ENCODE measurements at regions not wholly inside any gene's neighbourhood (a gene's known extent, or its start where the extent isn't known, plus 50 kb on each side); places are given as distances from the start of the nearest gene placed in this dataset.

GRCh38 chr15:47349179-47349578 is 368.1 kb upstream of the SEMA6D start:
- ATAC-seq (replicated peaks; ENCODE audit: extremely low read depth, poor library complexity, severe bottlenecking) (no peak), DNase-seq (ENCODE audit: low spot score in 2 of 2) (no peak)
- no peaks in the 10 kb centered on the region for H3K27me3 Mint-ChIP-seq
- H3K4me1 Mint-ChIP-seq = no peaks in the 10 kb centered on the region
- H3K4me3 Mint-ChIP-seq = no peak overlapping the region
- no peak overlapping the region for H3K27ac Mint-ChIP-seq (ENCODE audit: low read depth)
- H3K36me3 Mint-ChIP-seq (ENCODE audit: insufficient read depth) = no peaks in the 10 kb centered on the region
- H3K9me3 Mint-ChIP-seq = peaks cover 10% of the 10 kb centered on the region

DNA sequence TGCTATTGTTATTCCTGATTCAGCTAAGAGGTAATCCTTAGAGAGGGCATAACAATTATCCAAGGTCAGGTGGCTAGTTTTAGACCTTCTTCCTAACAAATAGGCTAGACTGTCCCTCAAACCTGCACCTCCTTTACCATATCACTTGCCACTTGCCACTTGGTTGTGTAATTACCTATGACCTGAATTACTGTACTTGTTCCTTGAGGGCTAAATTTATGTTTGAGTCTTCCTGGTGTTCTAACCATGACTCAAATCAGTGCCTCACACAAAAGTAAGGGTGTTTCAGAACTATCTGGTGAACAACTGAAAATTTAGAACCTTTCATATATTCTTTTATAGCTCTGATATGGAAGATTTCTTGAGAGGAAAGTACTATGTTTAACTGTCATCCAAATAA is 365.8 kb upstream of the SEMA6D start:
- Mint-ChIP-seq H3K4me1 (no peaks in the 10 kb centered on the region), H3K36me3 (ENCODE audit: insufficient read depth) (no peaks in the 10 kb centered on the region), H3K9me3 (peaks cover 22% of the 10 kb centered on the region), H3K27ac (ENCODE audit: low read depth) (no peak overlapping the region), H3K27me3 (no peaks in the 10 kb centered on the region), H3K4me3 (no peak overlapping the region)
- ATAC-seq (replicated peaks; ENCODE audit: extremely low read depth, poor library complexity, severe bottlenecking) = no peak
- DNase-seq (ENCODE audit: low spot score in 2 of 2) = no peak

DNA sequence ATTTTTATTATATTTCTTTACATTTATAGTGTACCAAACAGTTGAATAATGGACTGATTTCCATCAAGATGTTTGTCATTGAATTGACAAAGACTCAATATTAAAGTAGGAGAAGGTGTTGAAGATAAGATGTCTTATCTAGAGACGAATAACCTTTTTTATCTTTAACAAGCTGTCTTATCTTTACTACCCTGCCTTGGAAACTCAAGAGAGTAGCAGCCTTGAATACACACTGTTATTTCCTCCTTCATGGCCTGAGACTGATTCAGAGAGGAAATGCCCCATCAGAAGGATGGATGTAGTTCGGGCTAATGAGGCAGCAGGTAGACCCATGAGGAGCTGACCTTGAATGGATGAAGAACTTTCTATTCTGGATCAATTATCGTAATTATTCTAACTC is 365.1 kb upstream of the SEMA6D start:
- H3K27ac Mint-ChIP-seq (ENCODE audit: low read depth) = no peak overlapping the region
- no peak for DNase-seq (ENCODE audit: low spot score in 2 of 2)
- H3K27me3 Mint-ChIP-seq = no peaks in the 10 kb centered on the region
- H3K9me3 Mint-ChIP-seq = peaks cover 24% of the 10 kb centered on the region
- no peak for ATAC-seq (replicated peaks; ENCODE audit: extremely low read depth, poor library complexity, severe bottlenecking)
- no peaks in the 10 kb centered on the region for H3K36me3 Mint-ChIP-seq (ENCODE audit: insufficient read depth)
- no peak overlapping the region for H3K4me3 Mint-ChIP-seq
- H3K4me1 Mint-ChIP-seq = no peaks in the 10 kb centered on the region

- no peak for DNase-seq (ENCODE audit: low spot score in 2 of 2)
- no peak for ATAC-seq (replicated peaks; ENCODE audit: extremely low read depth, poor library complexity, severe bottlenecking)
- Mint-ChIP-seq H3K4me3 (no peak overlapping the region), H3K27ac (ENCODE audit: low read depth) (no peak overlapping the region), H3K36me3 (ENCODE audit: insufficient read depth) (no peaks in the 10 kb centered on the region), H3K4me1 (no peaks in the 10 kb centered on the region), H3K27me3 (no peaks in the 10 kb centered on the region), H3K9me3 (peaks cover 13% of the 10 kb centered on the region)
Measured at GRCh38 chr15:47355759-47356158, 361.5 kb upstream of the SEMA6D start.

DNA sequence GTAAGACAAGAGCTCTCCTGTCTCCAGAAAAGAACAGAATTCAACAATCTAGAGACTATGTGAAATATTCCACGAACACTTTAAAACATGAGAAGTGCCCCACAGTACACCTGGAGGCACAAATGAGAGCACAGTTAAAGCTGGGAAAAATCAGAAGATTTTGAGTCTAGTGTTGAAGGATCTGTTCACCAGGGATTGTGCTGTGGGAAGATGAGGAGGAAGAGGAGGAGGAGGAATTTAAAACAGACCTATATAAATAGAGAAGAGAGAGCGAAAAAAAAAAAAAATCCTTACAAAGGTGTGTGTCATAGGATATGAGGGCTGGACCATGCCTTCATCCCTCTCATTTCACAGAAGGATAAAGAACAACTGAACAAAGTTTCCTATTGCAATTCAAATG is 361.0 kb upstream of the SEMA6D start:
- no peaks in the 10 kb centered on the region for H3K36me3 Mint-ChIP-seq (ENCODE audit: insufficient read depth)
- H3K27me3 Mint-ChIP-seq = no peaks in the 10 kb centered on the region
- ATAC-seq (replicated peaks; ENCODE audit: extremely low read depth, poor library complexity, severe bottlenecking) = no peak
- DNase-seq (ENCODE audit: low spot score in 2 of 2) = no peak
- H3K4me1 Mint-ChIP-seq = no peaks in the 10 kb centered on the region
- peaks cover 13% of the 10 kb centered on the region for H3K9me3 Mint-ChIP-seq
- no peak overlapping the region for H3K4me3 Mint-ChIP-seq
- no peak overlapping the region for H3K27ac Mint-ChIP-seq (ENCODE audit: low read depth)

DNA sequence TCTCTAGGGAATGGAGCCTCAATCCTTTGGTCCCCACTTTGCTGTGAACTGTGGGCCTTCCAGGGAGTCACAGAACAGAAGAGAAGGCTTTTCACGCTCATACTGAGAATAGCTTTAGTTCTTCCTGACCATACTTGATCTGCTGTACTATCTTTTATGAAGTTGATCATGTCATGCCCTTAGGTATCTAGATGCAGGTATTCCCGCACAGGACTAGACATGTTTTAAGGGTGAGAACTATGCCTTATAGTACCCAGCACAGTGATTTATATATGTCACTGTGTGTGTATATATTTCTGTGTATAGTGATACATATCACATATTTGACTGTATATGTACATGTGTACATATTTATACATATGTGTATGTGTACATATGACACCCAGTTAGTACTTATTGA is 358.4 kb upstream of the SEMA6D start:
- Mint-ChIP-seq H3K4me3 (no peak overlapping the region), H3K27me3 (no peaks in the 10 kb centered on the region), H3K36me3 (ENCODE audit: insufficient read depth) (no peaks in the 10 kb centered on the region), H3K9me3 (peaks cover 18% of the 10 kb centered on the region), H3K4me1 (no peaks in the 10 kb centered on the region), H3K27ac (ENCODE audit: low read depth) (no peak overlapping the region)
- ATAC-seq (replicated peaks; ENCODE audit: extremely low read depth, poor library complexity, severe bottlenecking) (no peak), DNase-seq (ENCODE audit: low spot score in 2 of 2) (no peak)

DNA sequence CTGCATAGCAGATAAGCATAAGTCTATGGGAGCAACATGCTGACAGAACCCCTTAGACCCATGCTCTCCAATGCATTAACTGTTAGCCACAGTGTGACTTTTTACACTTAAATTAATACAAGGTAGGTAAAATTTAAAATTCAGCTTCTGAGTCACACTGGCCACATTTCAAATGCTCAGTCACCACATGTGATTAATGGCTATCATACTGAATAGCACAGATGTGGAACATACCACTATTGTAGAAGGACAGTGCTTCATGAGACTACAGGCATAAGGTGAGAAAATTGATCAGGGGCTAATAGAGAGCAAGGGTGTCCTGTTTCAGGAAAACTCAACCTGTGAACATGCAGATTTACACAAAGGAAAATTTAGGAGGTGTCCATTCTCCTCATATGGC is 357.0 kb upstream of the SEMA6D start:
- H3K36me3 Mint-ChIP-seq (ENCODE audit: insufficient read depth) = no peaks in the 10 kb centered on the region
- no peak overlapping the region for H3K4me3 Mint-ChIP-seq
- DNase-seq (ENCODE audit: low spot score in 2 of 2) (no peak), ATAC-seq (replicated peaks; ENCODE audit: extremely low read depth, poor library complexity, severe bottlenecking) (no peak)
- H3K9me3 Mint-ChIP-seq = peaks cover 12% of the 10 kb centered on the region
- no peaks in the 10 kb centered on the region for H3K4me1 Mint-ChIP-seq
- H3K27me3 Mint-ChIP-seq = no peaks in the 10 kb centered on the region
- H3K27ac Mint-ChIP-seq (ENCODE audit: low read depth) = no peak overlapping the region

- Mint-ChIP-seq H3K4me3 (no peak overlapping the region), H3K27me3 (no peaks in the 10 kb centered on the region), H3K9me3 (peaks cover 11% of the 10 kb centered on the region), H3K27ac (ENCODE audit: low read depth) (no peak overlapping the region), H3K4me1 (no peaks in the 10 kb centered on the region), H3K36me3 (ENCODE audit: insufficient read depth) (no peaks in the 10 kb centered on the region)
- no peak for DNase-seq (ENCODE audit: low spot score in 2 of 2)
- no peak for ATAC-seq (replicated peaks; ENCODE audit: extremely low read depth, poor library complexity, severe bottlenecking)
Measured at GRCh38 chr15:47362118-47362905, 355.0 kb upstream of the SEMA6D start.

GRCh38 chr15:47363653-47364052 is 353.7 kb upstream of the SEMA6D start:
- Mint-ChIP-seq H3K4me3 (no peak overlapping the region), H3K36me3 (ENCODE audit: insufficient read depth) (no peaks in the 10 kb centered on the region), H3K27ac (ENCODE audit: low read depth) (no peak overlapping the region), H3K27me3 (no peaks in the 10 kb centered on the region), H3K4me1 (no peaks in the 10 kb centered on the region), H3K9me3 (peaks cover 11% of the 10 kb centered on the region)
- no peak for DNase-seq (ENCODE audit: low spot score in 2 of 2)
- no peak for ATAC-seq (replicated peaks; ENCODE audit: extremely low read depth, poor library complexity, severe bottlenecking)

GRCh38 chr15:47364230-47365141 is 352.8 kb upstream of the SEMA6D start:
- Mint-ChIP-seq H3K27me3 (no peaks in the 10 kb centered on the region), H3K4me1 (no peaks in the 10 kb centered on the region), H3K27ac (ENCODE audit: low read depth) (no peak overlapping the region), H3K4me3 (no peak overlapping the region), H3K9me3 (peaks cover 11% of the 10 kb centered on the region), H3K36me3 (ENCODE audit: insufficient read depth) (no peaks in the 10 kb centered on the region)
- no peak for ATAC-seq (replicated peaks; ENCODE audit: extremely low read depth, poor library complexity, severe bottlenecking)
- no peak for DNase-seq (ENCODE audit: low spot score in 2 of 2)

DNA sequence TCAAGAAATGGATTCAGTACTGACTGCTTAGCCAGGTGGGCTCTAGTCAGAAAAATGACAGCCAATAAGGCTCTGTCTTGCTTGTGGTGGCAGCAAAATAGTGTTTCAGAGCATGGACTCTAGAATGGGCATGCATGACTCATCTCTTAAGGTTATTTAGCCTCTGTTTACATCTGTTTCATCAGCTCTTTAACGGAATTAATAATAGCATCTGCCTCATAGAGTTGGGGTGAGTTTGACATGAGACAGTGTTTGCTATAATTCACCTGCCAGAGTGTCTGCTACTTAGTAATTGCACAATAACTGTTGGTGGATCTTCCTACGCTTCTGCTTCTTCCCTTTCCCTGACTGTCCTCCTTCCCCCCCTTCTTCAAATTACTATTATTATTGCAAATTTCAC is 350.4 kb upstream of the SEMA6D start:
- Mint-ChIP-seq H3K27me3 (no peaks in the 10 kb centered on the region), H3K27ac (ENCODE audit: low read depth) (no peak overlapping the region)
- no peak for ATAC-seq (replicated peaks; ENCODE audit: extremely low read depth, poor library complexity, severe bottlenecking)

DNA sequence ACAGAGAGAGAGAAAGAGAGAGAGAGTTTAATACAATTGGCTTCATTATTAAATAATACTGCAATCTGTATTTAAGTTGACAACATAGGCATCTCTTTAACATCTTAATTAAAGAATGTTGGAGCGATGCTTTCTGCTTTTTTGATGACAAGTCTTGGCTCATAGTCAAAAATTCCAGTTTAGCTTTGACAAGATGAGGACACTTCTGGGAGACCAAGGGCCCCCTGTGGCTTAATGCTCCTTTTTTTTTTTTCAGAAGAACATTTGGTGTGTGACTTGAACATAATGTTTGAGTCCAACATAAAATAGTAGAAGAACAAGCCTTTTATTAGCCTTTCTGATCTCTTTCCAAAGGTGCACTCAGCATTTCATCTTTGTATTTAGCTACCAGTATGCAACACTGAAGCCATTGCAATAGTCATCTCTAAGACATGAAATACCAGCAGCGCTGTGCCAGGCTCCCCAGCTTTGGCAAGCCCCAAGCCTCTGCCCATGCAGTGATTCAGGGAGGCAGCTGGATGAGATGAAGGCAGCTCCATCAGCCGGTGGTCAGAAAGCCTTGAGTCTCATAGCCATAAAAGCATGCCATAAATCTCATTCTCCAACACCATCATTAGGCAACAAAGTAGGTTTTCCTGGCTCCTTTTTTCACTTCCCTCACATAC is 349.4 kb upstream of the SEMA6D start:
- DNase-seq (ENCODE audit: low spot score in 2 of 2) (no peak), ATAC-seq (replicated peaks; ENCODE audit: extremely low read depth, poor library complexity, severe bottlenecking) (no peak)
- no peak overlapping the region for H3K27ac Mint-ChIP-seq (ENCODE audit: low read depth)
- peaks cover 11% of the 10 kb centered on the region for H3K9me3 Mint-ChIP-seq
- no peaks in the 10 kb centered on the region for H3K27me3 Mint-ChIP-seq
- no peak overlapping the region for H3K4me3 Mint-ChIP-seq
- no peaks in the 10 kb centered on the region for H3K4me1 Mint-ChIP-seq
- H3K36me3 Mint-ChIP-seq (ENCODE audit: insufficient read depth) = no peaks in the 10 kb centered on the region

More for the DNA sequence above, 350.4 kb upstream of the SEMA6D start:
- no peak overlapping the region for H3K4me3 Mint-ChIP-seq
- no peaks in the 10 kb centered on the region for H3K4me1 Mint-ChIP-seq
- H3K36me3 Mint-ChIP-seq (ENCODE audit: insufficient read depth) = no peaks in the 10 kb centered on the region
- no peak for DNase-seq (ENCODE audit: low spot score in 2 of 2)
- H3K9me3 Mint-ChIP-seq = peaks cover 11% of the 10 kb centered on the region

Data from central memory CD8-positive, alpha-beta T cell (primary cell).